Ammon's horn (tissue), 1 donor: ENCODE measurements at regions not wholly inside any gene's neighbourhood (a gene's known extent, or its start where the extent isn't known, plus 50 kb on each side); places are given as distances from the start of the nearest gene placed in this dataset.

Experiments
- DNase-seq: peaks from one replicate; pipeline ENCODE4 v3.0.0-alpha.2; 2016; ENCODE audit warnings: low spot score

- DNase-seq: no peak
Measured at GRCh38 chr2:57515366-57515765, 531.2 kb upstream of the VRK2 start.

- peak; percentile 49 for DNase-seq
Measured at GRCh38 chr2:57516698-57517340, 529.8 kb upstream of the VRK2 start.

DNA sequence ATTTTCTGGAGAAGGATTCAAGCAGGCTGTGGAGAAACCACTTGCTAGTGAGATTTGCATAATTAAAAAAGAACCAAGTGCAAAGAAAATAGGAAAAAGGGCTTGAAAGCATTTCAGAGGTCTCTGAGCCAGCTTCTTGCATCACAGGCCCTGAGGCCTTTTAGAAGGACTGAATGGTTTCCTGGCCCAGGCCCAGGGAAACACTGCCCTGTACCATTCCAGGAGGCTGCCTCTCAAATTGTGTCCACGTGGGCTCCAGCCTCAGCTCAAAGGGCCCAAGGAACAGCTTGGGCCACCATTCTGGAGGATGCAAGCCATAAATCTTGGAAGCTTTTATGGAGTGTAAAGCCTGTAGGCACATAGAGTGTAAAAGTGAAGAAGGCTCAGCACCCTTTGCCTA is 523.3 kb upstream of the VRK2 start:
- no peak for DNase-seq

GRCh38 chr2:57527685-57528084 is 518.9 kb upstream of the VRK2 start:
- DNase-seq: no peak

DNA sequence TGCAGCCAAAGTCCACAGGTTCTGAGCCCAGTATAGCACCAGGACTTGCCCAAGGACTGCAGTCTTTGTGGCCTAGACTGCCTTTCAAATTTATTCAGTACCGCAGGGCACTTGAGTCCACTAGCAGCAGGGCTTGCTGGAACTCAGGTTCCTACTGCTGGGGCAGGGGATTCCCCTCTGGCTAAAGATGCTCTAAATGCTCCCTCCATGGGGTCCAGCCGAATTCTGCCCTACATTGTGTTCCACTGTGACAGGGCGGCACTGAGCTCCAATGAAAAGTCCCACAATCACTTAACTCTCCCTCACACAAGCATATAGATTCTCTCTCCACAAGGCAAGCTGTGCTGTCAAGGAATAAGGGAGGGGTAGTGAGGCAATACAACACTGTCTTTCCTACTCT is 518.1 kb upstream of the VRK2 start:
- no peak for DNase-seq

DNA sequence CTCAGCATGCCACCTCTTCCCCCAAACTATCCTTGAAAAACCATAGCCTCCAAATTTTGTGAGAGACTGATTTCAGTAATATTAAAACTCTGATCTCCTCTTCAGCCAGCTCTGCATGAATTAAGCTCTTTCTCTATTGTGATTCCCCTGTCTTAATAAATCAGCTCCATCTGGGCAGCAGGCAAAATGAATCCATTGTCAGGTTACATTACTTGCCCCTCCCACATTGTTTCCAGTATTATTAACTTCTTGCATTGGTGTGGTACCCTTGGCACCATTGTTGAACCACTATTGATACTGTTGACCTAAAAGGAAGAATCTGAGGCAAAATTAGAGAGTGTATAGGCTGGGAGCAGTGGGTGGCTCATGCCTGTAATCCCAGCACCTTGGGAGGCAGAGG is 512.2 kb upstream of the VRK2 start:
- DNase-seq: no peak

DNA sequence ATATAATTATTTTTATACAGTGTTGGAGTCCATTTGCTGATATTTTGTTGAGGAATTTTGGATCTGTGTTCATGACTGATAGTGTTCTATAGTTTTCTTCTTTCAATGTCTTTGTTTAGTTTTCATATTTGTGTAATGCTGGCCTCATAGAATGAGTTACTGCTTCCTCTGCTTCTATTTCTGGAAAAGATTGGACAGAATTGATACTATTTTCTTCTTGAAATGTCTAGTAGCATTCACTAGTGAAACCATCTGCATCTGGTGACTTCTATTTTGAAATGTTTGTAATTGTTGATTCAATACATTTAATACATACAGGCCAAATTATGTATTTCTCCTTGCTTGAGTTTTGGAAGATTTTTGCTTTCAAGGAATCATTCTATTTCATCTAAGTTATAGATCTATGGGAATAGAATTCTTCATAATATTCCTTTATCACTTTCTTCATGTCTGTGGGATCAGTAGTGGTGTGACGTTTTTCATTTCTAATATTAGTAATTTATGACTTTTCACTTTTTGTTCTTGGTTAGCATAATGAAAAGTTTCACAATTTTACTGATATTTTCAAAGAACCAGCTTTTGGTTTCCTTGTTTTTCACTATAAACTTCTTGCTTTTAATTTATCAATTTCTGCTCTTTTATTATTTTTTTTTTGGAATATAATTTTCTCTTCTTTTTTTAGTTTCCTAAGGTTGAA is 509.9 kb upstream of the VRK2 start:
- no peak for DNase-seq

- DNase-seq: no peak
Measured at GRCh38 chr2:57539761-57540160, 506.8 kb upstream of the VRK2 start.

- DNase-seq: no peak
Measured at GRCh38 chr2:57542081-57542480, 504.5 kb upstream of the VRK2 start.

DNA sequence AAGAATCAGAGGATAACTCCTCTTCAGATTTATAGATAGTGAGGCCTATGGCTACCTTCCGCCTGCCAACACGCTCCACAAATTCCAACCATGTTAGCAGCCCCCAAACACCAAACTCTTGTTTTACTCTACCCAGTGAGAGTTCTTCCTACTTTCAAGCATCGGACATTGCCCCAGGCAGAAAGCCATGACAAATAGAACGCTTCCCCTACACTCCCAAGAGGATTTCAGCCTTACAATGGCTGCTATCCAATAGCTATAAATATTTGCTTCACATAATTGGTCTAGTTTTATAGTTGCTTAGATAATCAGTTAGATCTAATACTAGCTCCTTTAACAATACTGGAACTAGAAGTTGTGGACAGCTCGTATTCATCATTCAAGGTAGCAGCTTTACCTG is 503.4 kb upstream of the VRK2 start:
- DNase-seq: no peak

- DNase-seq: no peak
Measured at GRCh38 chr2:57544624-57545023, 502.0 kb upstream of the VRK2 start.

- no peak for DNase-seq
Measured at GRCh38 chr2:57546478-57546877, 500.1 kb upstream of the VRK2 start.

GRCh38 chr2:57549642-57550102 is 496.9 kb upstream of the VRK2 start:
- no peak for DNase-seq

GRCh38 chr2:57550912-57551311 is 495.7 kb upstream of the VRK2 start:
- no peak for DNase-seq

GRCh38 chr2:57552885-57553284 is 493.7 kb upstream of the VRK2 start:
- DNase-seq: no peak

GRCh38 chr2:57554348-57554747 is 492.3 kb upstream of the VRK2 start:
- DNase-seq: no peak

GRCh38 chr2:57558312-57558711 is 488.3 kb upstream of the VRK2 start:
- no peak for DNase-seq

- DNase-seq: no peak
Measured at GRCh38 chr2:57562495-57562894, 484.1 kb upstream of the VRK2 start.

DNA sequence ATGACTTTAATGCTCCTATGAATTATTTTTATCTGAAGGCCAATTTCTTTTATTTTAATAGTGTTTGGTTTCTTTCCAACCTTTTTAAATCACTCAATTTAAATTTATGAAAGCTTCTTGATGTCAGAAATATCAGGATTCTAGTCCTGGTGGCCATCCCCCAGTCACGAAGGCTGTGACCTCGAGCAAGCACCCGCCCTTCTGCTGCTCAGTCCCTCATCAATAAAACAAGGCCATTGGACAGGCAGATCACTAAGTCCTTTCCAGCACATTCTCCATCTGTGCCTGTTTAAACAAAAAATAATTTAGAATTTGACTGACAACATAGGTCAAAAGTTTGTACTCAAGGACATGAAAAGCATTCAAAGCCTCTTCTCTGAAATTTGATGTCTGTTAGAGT is 483.6 kb upstream of the VRK2 start:
- DNase-seq: no peak

DNA sequence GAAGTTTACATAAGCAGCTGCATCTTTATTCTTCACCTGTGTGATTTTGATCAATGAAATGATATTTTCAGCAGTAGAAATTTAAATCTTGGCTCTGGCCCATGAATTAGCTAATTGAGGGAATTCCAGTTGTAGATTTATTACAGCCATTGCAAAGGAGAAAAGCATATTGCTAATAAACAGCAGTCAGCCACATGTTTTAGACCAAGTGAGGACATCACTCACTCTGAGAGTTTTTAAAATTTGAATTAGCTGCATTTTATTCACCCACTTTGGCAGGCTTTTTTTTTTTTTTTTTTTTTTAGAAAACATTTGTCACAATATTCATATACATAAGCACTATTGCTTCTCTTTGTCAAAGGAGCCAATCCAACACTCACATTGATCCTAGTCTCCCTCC is 479.4 kb upstream of the VRK2 start:
- no peak for DNase-seq

- no peak for DNase-seq
Measured at GRCh38 chr2:57569396-57569795, 477.2 kb upstream of the VRK2 start.

DNA sequence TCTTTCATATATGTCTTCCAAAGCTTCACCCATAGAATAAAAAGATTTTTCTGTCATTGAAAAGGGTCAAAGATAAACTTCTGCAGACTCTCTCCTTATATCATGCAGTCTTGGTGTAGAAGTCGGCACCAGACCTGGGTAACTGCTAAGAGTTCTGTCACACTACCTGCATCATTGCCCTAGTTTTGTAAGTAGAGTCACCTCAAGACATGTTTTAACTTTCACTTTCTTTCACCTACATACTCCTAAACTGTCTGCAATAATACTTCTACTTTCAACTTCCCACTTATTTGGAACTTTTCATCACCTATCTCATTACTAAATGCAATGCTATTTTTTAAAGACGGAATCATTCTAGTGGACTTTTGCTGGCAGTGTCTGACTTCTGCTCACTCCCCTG is 475.6 kb upstream of the VRK2 start:
- DNase-seq: no peak

GRCh38 chr2:57575700-57576268 is 470.8 kb upstream of the VRK2 start:
- no peak for DNase-seq

DNA sequence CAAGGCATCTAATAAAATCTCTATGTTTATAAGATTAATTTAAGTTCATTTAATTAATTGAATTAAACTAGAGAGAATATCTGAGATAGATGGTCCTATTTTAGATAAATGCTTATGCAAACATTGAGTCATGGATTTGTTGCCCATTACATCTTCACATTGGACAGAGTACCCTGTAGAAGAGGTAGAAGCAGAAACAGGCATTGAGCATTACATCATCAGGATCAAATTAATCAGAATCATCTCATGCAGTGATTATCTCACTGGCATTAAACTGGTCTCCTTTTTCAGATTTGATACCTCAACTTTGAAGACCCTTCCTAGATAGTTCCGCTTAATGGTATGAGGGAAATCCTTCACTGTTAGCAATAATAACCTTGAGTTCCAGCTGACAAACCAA is 469.6 kb upstream of the VRK2 start:
- DNase-seq: no peak
